ENCODE measurements at regions not wholly inside any gene's neighbourhood (a gene's known extent, or its start where the extent isn't known, plus 50 kb on each side); places are given as distances from the start of the nearest gene placed in this dataset.

GRCh38 chr5:167673942-167674341 is 617.5 kb upstream of the WWC1 start:
- Histone ChIP-seq H3K27ac (ENCODE audit: low read depth, low read length, poor library complexity, severe bottlenecking) (no peak overlapping the region), H3K27me3 (ENCODE audit: insufficient read depth, low read length) (no peaks in the 10 kb centered on the region), H3K4me3 (ENCODE audit: low read depth, low read length, poor library complexity, severe bottlenecking) (no peak overlapping the region), H3K9me3 (ENCODE audit: low read length) (no peaks in the 10 kb centered on the region), H3K4me1 (ENCODE audit: insufficient read depth, low read length, severe bottlenecking) (no peaks in the 10 kb centered on the region), H3K79me2 (ENCODE audit: insufficient read depth, low read length) (no peaks in the 10 kb centered on the region), H3K9ac (ENCODE audit: low read length) (no peak overlapping the region), H2AFZ (ENCODE audit: low read length) (no peak overlapping the region), H3K36me3 (ENCODE audit: insufficient read depth, low read length) (no peaks in the 10 kb centered on the region), H4K20me1 (ENCODE audit: insufficient read depth, low read length) (no peaks in the 10 kb centered on the region), H3F3A (ENCODE audit: insufficient read depth, low read length) (no peaks in the 10 kb centered on the region), H3K4me2 (ENCODE audit: low read length) (no peak overlapping the region), H3K9me2 (ENCODE audit: low read depth, low read length) (no peaks in the 10 kb centered on the region)
- TF ChIP-seq EZH2 (IDR thresholded peaks at IDR 0.05; ENCODE audit: borderline replicate concordance, low read length), result no peak
- no peak for TF ChIP-seq CTCF (IDR thresholded peaks at IDR 0.05; ENCODE audit: low read length)

- Histone ChIP-seq H3K9me2 (ENCODE audit: low read depth, low read length) (no peaks in the 10 kb centered on the region), H3K4me1 (ENCODE audit: insufficient read depth, low read length, severe bottlenecking) (no peaks in the 10 kb centered on the region), H3F3A (ENCODE audit: insufficient read depth, low read length) (no peaks in the 10 kb centered on the region), H3K4me3 (ENCODE audit: low read depth, low read length, poor library complexity, severe bottlenecking) (no peak overlapping the region), H2AFZ (ENCODE audit: low read length) (no peak overlapping the region), H3K9ac (ENCODE audit: low read length) (no peak overlapping the region), H3K27me3 (ENCODE audit: insufficient read depth, low read length) (no peaks in the 10 kb centered on the region), H3K36me3 (ENCODE audit: insufficient read depth, low read length) (no peaks in the 10 kb centered on the region), H3K27ac (ENCODE audit: low read depth, low read length, poor library complexity, severe bottlenecking) (no peak overlapping the region), H3K9me3 (ENCODE audit: low read length) (no peaks in the 10 kb centered on the region), H3K4me2 (ENCODE audit: low read length) (no peak overlapping the region), H3K79me2 (ENCODE audit: insufficient read depth, low read length) (no peaks in the 10 kb centered on the region), H4K20me1 (ENCODE audit: insufficient read depth, low read length) (no peaks in the 10 kb centered on the region)
- no peak for TF ChIP-seq CTCF (IDR thresholded peaks at IDR 0.05; ENCODE audit: low read length)
- TF ChIP-seq EZH2 (IDR thresholded peaks at IDR 0.05; ENCODE audit: borderline replicate concordance, low read length), result no peak
These were observed 613.0 kb upstream of the WWC1 start for GRCh38 chr5:167678481-167678880.

- no peaks in the 10 kb centered on the region for H3K9me2 ChIP-seq (ENCODE audit: low read depth, low read length)
- no peaks in the 10 kb centered on the region for H3K36me3 ChIP-seq (ENCODE audit: insufficient read depth, low read length)
- H3K4me2 ChIP-seq (ENCODE audit: low read length), result no peak overlapping the region
- no peak overlapping the region for H3K9ac ChIP-seq (ENCODE audit: low read length)
- H3K4me1 ChIP-seq (ENCODE audit: insufficient read depth, low read length, severe bottlenecking), result no peaks in the 10 kb centered on the region
- no peak overlapping the region for H3K4me3 ChIP-seq (ENCODE audit: low read depth, low read length, poor library complexity, severe bottlenecking)
- no peak overlapping the region for H3K27ac ChIP-seq (ENCODE audit: low read depth, low read length, poor library complexity, severe bottlenecking)
- no peak for TF ChIP-seq EZH2 (IDR thresholded peaks at IDR 0.05; ENCODE audit: borderline replicate concordance, low read length)
- no peak for TF ChIP-seq CTCF (IDR thresholded peaks at IDR 0.05; ENCODE audit: low read length)
- H4K20me1 ChIP-seq (ENCODE audit: insufficient read depth, low read length), result no peaks in the 10 kb centered on the region
- H3K27me3 ChIP-seq (ENCODE audit: insufficient read depth, low read length), result no peaks in the 10 kb centered on the region
- H2AFZ ChIP-seq (ENCODE audit: low read length), result no peak overlapping the region
- H3F3A ChIP-seq (ENCODE audit: insufficient read depth, low read length), result no peaks in the 10 kb centered on the region
- no peaks in the 10 kb centered on the region for H3K79me2 ChIP-seq (ENCODE audit: insufficient read depth, low read length)
- H3K9me3 ChIP-seq (ENCODE audit: low read length), result no peaks in the 10 kb centered on the region
These were observed 607.2 kb upstream of the WWC1 start for GRCh38 chr5:167684251-167684650.
